Coronary artery (tissue), 2 donors: ENCODE measurements at regions not wholly inside any gene's neighbourhood (a gene's known extent, or its start where the extent isn't known, plus 50 kb on each side); places are given as distances from the start of the nearest gene placed in this dataset.
A peak's percentile ranks its signal among the peaks of the same experiment; 100 is the strongest.

Experiments used
- DNase-seq: peaks from one replicate; pipeline ENCODE4 v3.0.0-alpha.2; 2017; ENCODE audit warnings: low spot score
- H3K27ac ChIP-seq, 2 donors: fragments of 200-600 bp; sonication (generic); one replicate each; pipeline ENCODE4 v1.5.1; 2016 to 2019
- H3K4me3 ChIP-seq: fragments of 200-600 bp; sonication (generic); 2 replicates; pipeline ENCODE4 v1.5.1; 2016; ENCODE audit warnings: mild to moderate bottlenecking, moderate library complexity
- CTCF ChIP-seq: fragments of 200-600 bp; sonication (generic); IDR thresholded peaks from one replicate; pipeline ENCODE4 v1.5.1; 2019; ENCODE audit warnings: antibody characterized with exemption

- no peak for DNase-seq
- TF ChIP-seq CTCF, result no peak
- Histone ChIP-seq H3K27ac (no peak overlapping the region), H3K4me3 (no peak overlapping the region)
These were observed 55.8 kb upstream of the OR6J1 start for GRCh38 chr14:22699801-22700564.

- Histone ChIP-seq H3K4me3 (peak overlapping the region; percentile 59), H3K27ac (no peak overlapping the region)
- TF ChIP-seq CTCF, result no peak
- DNase-seq, result no peak
These were observed 52.9 kb upstream of the OXA1L start for GRCh38 chr14:22713631-22713950.

DNA sequence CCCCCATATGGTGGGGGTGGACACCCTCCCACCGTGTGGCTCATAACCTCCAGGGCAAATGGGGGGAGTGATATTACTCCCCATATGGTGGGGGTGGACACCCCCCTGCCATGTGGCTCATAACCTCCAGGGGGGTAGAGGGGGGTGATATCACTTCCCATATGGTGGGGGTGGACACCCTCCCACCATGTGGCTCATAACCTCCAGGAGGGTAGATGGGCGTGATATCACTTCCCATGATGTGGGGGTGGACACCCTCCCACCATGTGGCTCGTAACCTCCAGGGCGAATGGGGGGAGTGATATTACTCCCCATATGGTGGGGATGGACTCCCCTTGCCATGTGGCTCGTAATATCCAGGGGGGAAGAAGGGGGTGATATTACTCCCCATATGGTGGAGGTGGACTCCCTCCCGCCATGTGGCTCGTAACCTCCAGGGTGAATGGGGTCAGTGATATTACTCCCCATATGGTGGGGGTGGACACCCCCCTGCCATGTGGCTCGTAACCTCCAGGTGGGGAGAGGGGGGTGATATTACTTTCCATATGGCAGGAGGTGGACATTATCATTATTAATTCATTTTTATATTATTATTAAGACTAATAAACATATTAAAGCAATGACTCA lies 51.2 kb upstream of the OXA1L start:
- TF ChIP-seq CTCF, result no peak
- DNase-seq, result no peak
- Histone ChIP-seq H3K27ac (no peak overlapping the region), H3K4me3 (no peak overlapping the region)

DNA sequence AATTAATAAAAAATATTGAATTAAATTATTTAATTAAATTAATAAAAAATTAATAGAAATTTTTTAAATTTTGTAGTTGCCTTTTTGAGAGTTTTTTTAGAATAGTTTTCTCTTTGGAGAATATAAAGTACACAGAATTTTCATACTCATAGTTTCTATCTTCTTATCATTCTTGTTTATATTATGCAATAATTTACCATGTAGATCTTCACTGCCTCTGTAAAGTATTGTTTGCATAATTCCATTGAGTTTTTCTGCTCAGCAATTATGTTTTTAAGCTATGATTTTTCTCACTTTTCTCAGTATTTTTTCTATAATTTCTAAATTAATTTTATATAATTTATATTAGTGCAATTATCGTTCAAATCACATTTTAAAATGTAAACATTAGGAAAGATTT lies 50.6 kb upstream of the OXA1L start:
- TF ChIP-seq CTCF, result no peak
- Histone ChIP-seq H3K4me3 (no peak overlapping the region), H3K27ac (no peak overlapping the region)
- DNase-seq, result no peak
